GM13976 (cell line): ENCODE measurements at regions not wholly inside any gene's neighbourhood (a gene's known extent, or its start where the extent isn't known, plus 50 kb on each side); places are given as distances from the start of the nearest gene placed in this dataset.

ENCODE experiments used
- DNase-seq: peaks from one replicate; pipeline ENCODE4 v3.0.0; 2012; ENCODE audit warnings: low spot score
- CTCF ChIP-seq: IDR thresholded peaks from 2 replicates; pipeline ENCODE4 v1.5.1; 2012; ENCODE audit warnings: borderline replicate concordance, mild to moderate bottlenecking; ENCODE audit not compliant: insufficient read depth; ENCODE audit errors: extremely low read depth, missing control alignments, control extremely low read depth
- in situ Hi-C: fragments of 300-500 bp; cut with MboI; formaldehyde crosslinking; loops from one replicate; pipeline ENCODE4 v1.12.0; 2022; ENCODE audit warnings: low sequenced_read_pairs, mixed read lengths, inconsistent platforms; ENCODE audit not compliant: unreplicated experiment

GRCh38 chr13:47862841-47863240, 138.2 kb downstream of the SUCLA2 start:
- no peak for TF ChIP-seq CTCF
- in situ Hi-C loops: no loop called here
- DNase-seq: no peak

- no peak for DNase-seq
- in situ Hi-C loops: no loop called here
- TF ChIP-seq CTCF: no peak
Measured at GRCh38 chr13:47859165-47859564, 141.9 kb downstream of the SUCLA2 start.

GRCh38 chr13:47858042-47859025, 142.7 kb downstream of the SUCLA2 start:
- TF ChIP-seq CTCF: no peak
- no peak for DNase-seq
- in situ Hi-C loops: no loop called here

- in situ Hi-C loops: no loop called here
- no peak for DNase-seq
- no peak for TF ChIP-seq CTCF
Measured at GRCh38 chr13:47853236-47853635, 147.8 kb downstream of the SUCLA2 start.

GRCh38 chr13:47846886-47847285, 154.2 kb downstream of the SUCLA2 start:
- TF ChIP-seq CTCF: no peak
- in situ Hi-C loops: no loop called here
- no peak for DNase-seq

- in situ Hi-C loops: no loop called here
- no peak for TF ChIP-seq CTCF
- DNase-seq: no peak
Measured at GRCh38 chr13:47845981-47846380, 155.1 kb downstream of the SUCLA2 start.
